ENCODE measurements at regions not wholly inside any gene's neighbourhood (a gene's known extent, or its start where the extent isn't known, plus 50 kb on each side); places are given as distances from the start of the nearest gene placed in this dataset.
"Not testable (repeated sequence)": the region's sequence is repeated elsewhere in the genome, so short reads cannot be mapped to it uniquely, and the experiment has no call there.

GRCh38 chr3:115293321-115293720, 146.2 kb upstream of the ZBTB20 start:
- no TSS peak for BruUV-seq (replicated peaks)
- DNase-seq (ENCODE audit: low spot score) = no peak
- no peak overlapping the region for H3K4me3 ChIP-seq (ENCODE audit: low read depth, low read length, poor library complexity, severe bottlenecking)
- H3K9me3 ChIP-seq (ENCODE audit: low read depth, low read length, poor library complexity, severe bottlenecking) = no peaks in the 10 kb centered on the region
- no peak for TF ChIP-seq EZH2 (IDR thresholded peaks at IDR 0.05; ENCODE audit: borderline replicate concordance, low read depth, low read length, poor library complexity, severe bottlenecking)
- no peak for TF ChIP-seq CTCF (conservative IDR thresholded peaks at IDR 0.05; ENCODE audit: low read depth, low read length)
- POLR2A ChIA-PET (ENCODE audit: low non-redundant PET) = no interaction called here
- H3K36me3 ChIP-seq (ENCODE audit: insufficient read depth, low read length, poor library complexity, severe bottlenecking) = no peaks in the 10 kb centered on the region
- no peaks in the 10 kb centered on the region for H3K4me1 ChIP-seq (ENCODE audit: insufficient read depth, low read length, poor library complexity, severe bottlenecking)
- CTCF ChIA-PET = no interaction called here
- H3K27me3 ChIP-seq (replicated peaks; ENCODE audit: insufficient read depth, low read depth, low read length, poor library complexity) = no peaks in the 10 kb centered on the region
- intact Hi-C loops (cut with micrococcal nuclease; ENCODE audit: unreplicated experiment) = no loop called here
- no peak overlapping the region for H3K27ac ChIP-seq (ENCODE audit: low read depth, low read length, poor library complexity, severe bottlenecking)

- DNase-seq (ENCODE audit: low spot score) = no peak
- ChIA-PET CTCF (no interaction called here), POLR2A (ENCODE audit: low non-redundant PET) (no interaction called here)
- H3K27me3 ChIP-seq (replicated peaks; ENCODE audit: insufficient read depth, low read depth, low read length, poor library complexity) = no peaks in the 10 kb centered on the region
- TF ChIP-seq CTCF (conservative IDR thresholded peaks at IDR 0.05; ENCODE audit: low read depth, low read length) = no peak
- no peak for TF ChIP-seq EZH2 (IDR thresholded peaks at IDR 0.05; ENCODE audit: borderline replicate concordance, low read depth, low read length, poor library complexity, severe bottlenecking)
- H3K4me1 ChIP-seq (ENCODE audit: insufficient read depth, low read length, poor library complexity, severe bottlenecking) = no peaks in the 10 kb centered on the region
- intact Hi-C loops (cut with micrococcal nuclease; ENCODE audit: unreplicated experiment) = no loop called here
- H3K36me3 ChIP-seq (ENCODE audit: insufficient read depth, low read length, poor library complexity, severe bottlenecking) = no peaks in the 10 kb centered on the region
- no peaks in the 10 kb centered on the region for H3K9me3 ChIP-seq (ENCODE audit: low read depth, low read length, poor library complexity, severe bottlenecking)
- no peak overlapping the region for H3K27ac ChIP-seq (ENCODE audit: low read depth, low read length, poor library complexity, severe bottlenecking)
- no TSS peak for BruUV-seq (replicated peaks)
- H3K4me3 ChIP-seq (ENCODE audit: low read depth, low read length, poor library complexity, severe bottlenecking) = no peak overlapping the region
Observed at GRCh38 chr3:115301364-115301860, 154.3 kb upstream of the ZBTB20 start.

GRCh38 chr3:115317953-115318352, 170.9 kb upstream of the ZBTB20 start:
- intact Hi-C loops (cut with micrococcal nuclease; ENCODE audit: unreplicated experiment); DNase-seq (ENCODE audit: low spot score); H3K4me3 ChIP-seq (ENCODE audit: low read depth, low read length, poor library complexity, severe bottlenecking); CTCF ChIA-PET; H3K27ac ChIP-seq (ENCODE audit: low read depth, low read length, poor library complexity, severe bottlenecking); H3K36me3 ChIP-seq (ENCODE audit: insufficient read depth, low read length, poor library complexity, severe bottlenecking); H3K27me3 ChIP-seq (replicated peaks; ENCODE audit: insufficient read depth, low read depth, low read length, poor library complexity); BruUV-seq (replicated peaks); H3K9me3 ChIP-seq (ENCODE audit: low read depth, low read length, poor library complexity, severe bottlenecking); POLR2A ChIA-PET (ENCODE audit: low non-redundant PET): not testable (repeated sequence)
- H3K4me1 ChIP-seq (ENCODE audit: insufficient read depth, low read length, poor library complexity, severe bottlenecking) = peaks cover 21% of the 10 kb centered on the region

- Histone ChIP-seq H3K27ac (ENCODE audit: low read depth, low read length, poor library complexity, severe bottlenecking) (no peak overlapping the region), H3K4me1 (ENCODE audit: insufficient read depth, low read length, poor library complexity, severe bottlenecking) (peaks cover 32% of the 10 kb centered on the region), H3K36me3 (ENCODE audit: insufficient read depth, low read length, poor library complexity, severe bottlenecking) (no peaks in the 10 kb centered on the region), H3K27me3 (replicated peaks; ENCODE audit: insufficient read depth, low read depth, low read length, poor library complexity) (no peaks in the 10 kb centered on the region), H3K9me3 (ENCODE audit: low read depth, low read length, poor library complexity, severe bottlenecking) (no peaks in the 10 kb centered on the region), H3K4me3 (ENCODE audit: low read depth, low read length, poor library complexity, severe bottlenecking) (no peak overlapping the region)
- BruUV-seq (replicated peaks) = no TSS peak
- TF ChIP-seq CTCF (conservative IDR thresholded peaks at IDR 0.05; ENCODE audit: low read depth, low read length) (no peak), EZH2 (IDR thresholded peaks at IDR 0.05; ENCODE audit: borderline replicate concordance, low read depth, low read length, poor library complexity, severe bottlenecking) (no peak)
- ChIA-PET CTCF (no interaction called here), POLR2A (ENCODE audit: low non-redundant PET) (interaction anchor here (0.6 kb wide), 1 partner anchor 337 kb away, joined by 3 read pairs; no protein-coding TSS in a partner anchor)
- peak; percentile 97 for DNase-seq (ENCODE audit: low spot score)
- intact Hi-C loops (cut with micrococcal nuclease; ENCODE audit: unreplicated experiment) = loop anchor here (2.0 to 5.0 kb wide), 3 partner anchors 104 to 369 kb away; no protein-coding TSS in a partner anchor
Observed at GRCh38 chr3:115321400-115321805, 174.3 kb upstream of the ZBTB20 start.

Measured in A673 (cell line).